ENCODE measurements at regions not wholly inside any gene's neighbourhood (a gene's known extent, or its start where the extent isn't known, plus 50 kb on each side); places are given as distances from the start of the nearest gene placed in this dataset.

DNA sequence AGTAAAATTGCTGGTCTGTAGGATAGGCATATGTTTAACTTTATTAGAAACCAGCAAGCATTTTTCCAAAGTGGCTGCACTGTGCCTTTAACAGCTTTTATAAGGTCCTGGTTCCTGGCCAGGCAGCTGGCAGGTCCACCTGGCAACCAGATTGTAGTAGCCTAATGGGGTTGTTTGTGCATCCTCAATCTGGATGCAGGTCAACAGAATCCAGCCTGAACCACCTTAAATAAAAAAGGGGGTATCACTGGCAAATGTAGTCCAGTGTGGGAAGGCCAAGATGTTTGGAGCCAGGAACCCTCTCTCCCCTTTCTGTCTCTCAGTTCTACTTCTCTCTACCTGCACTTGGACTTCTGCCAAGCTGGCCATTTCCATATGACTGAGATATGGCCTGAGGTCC lies 200.3 kb downstream of the ZNF621 start:
- TF ChIP-seq CTCF (IDR thresholded peaks at IDR 0.05; ENCODE audit: low read depth, low read length), result no peak
- no peak for DNase-seq (ENCODE audit: low read depth in 1 of 2, low spot score in 1 of 2)
- Histone ChIP-seq H3K4me3 (no peak overlapping the region), H3K4me1 (ENCODE audit: low read depth) (peaks cover 4% of the 10 kb centered on the region), H3K27ac (no peak overlapping the region), H3K9me3 (ENCODE audit: low read depth) (no peaks in the 10 kb centered on the region), H3K36me3 (no peaks in the 10 kb centered on the region), H3K27me3 (no peaks in the 10 kb centered on the region)

DNA sequence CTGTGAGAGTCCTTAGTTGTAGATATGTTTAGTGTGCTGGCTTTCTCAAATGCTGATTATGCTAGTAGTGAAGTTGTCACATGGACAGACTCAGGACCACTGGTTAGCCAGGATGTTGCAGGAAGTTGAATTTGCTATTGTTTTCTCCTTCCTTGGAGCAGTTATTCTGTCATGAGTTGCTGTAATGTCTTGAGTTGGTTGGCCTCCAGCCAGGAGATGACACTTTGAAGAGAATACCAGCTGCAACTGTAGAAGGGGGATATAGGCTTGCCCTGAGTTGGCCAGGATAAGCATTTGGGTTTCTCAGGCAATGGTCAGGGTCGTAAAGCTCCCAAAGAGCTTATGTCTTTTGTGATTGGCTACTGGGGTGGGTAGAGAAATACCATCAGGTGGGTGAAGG lies 206.7 kb downstream of the ZNF621 start:
- H3K4me3 ChIP-seq, result no peak overlapping the region
- no peaks in the 10 kb centered on the region for H3K4me1 ChIP-seq (ENCODE audit: low read depth)
- no peak for TF ChIP-seq CTCF (IDR thresholded peaks at IDR 0.05; ENCODE audit: low read depth, low read length)

GRCh38 chr3:40736943-40737342 lies 212.2 kb downstream of the ZNF621 start:
- no peak for TF ChIP-seq CTCF (IDR thresholded peaks at IDR 0.05; ENCODE audit: low read depth, low read length)
- no peaks in the 10 kb centered on the region for H3K27me3 ChIP-seq
- DNase-seq (ENCODE audit: low read depth in 1 of 2, low spot score in 1 of 2), result no peak
- no peaks in the 10 kb centered on the region for H3K36me3 ChIP-seq
- H3K9me3 ChIP-seq (ENCODE audit: low read depth), result no peaks in the 10 kb centered on the region
- no peaks in the 10 kb centered on the region for H3K4me1 ChIP-seq (ENCODE audit: low read depth)
- H3K4me3 ChIP-seq, result no peak overlapping the region
- H3K27ac ChIP-seq, result no peak overlapping the region

More for the DNA sequence above, 206.7 kb downstream of the ZNF621 start:
- Histone ChIP-seq H3K27ac (no peak overlapping the region), H3K36me3 (no peaks in the 10 kb centered on the region), H3K9me3 (ENCODE audit: low read depth) (no peaks in the 10 kb centered on the region), H3K27me3 (no peaks in the 10 kb centered on the region)
- no peak for DNase-seq (ENCODE audit: low read depth in 1 of 2, low spot score in 1 of 2)

GRCh38 chr3:40737343-40737742 lies 212.6 kb downstream of the ZNF621 start:
- peak in 1 of 2 donors; percentile 7 for DNase-seq (ENCODE audit: low read depth in 1 of 2, low spot score in 1 of 2)
- H3K27me3 ChIP-seq, result no peaks in the 10 kb centered on the region
- H3K9me3 ChIP-seq (ENCODE audit: low read depth), result no peaks in the 10 kb centered on the region
- TF ChIP-seq CTCF (IDR thresholded peaks at IDR 0.05; ENCODE audit: low read depth, low read length), result no peak
- H3K36me3 ChIP-seq, result no peaks in the 10 kb centered on the region
- H3K27ac ChIP-seq, result no peak overlapping the region
- no peaks in the 10 kb centered on the region for H3K4me1 ChIP-seq (ENCODE audit: low read depth)
- H3K4me3 ChIP-seq, result no peak overlapping the region

- Histone ChIP-seq H3K4me3 (no peak overlapping the region), H3K27ac (no peak overlapping the region), H3K9me3 (ENCODE audit: low read depth) (no peaks in the 10 kb centered on the region), H3K27me3 (no peaks in the 10 kb centered on the region), H3K4me1 (ENCODE audit: low read depth) (no peaks in the 10 kb centered on the region), H3K36me3 (no peaks in the 10 kb centered on the region)
- no peak for TF ChIP-seq CTCF (IDR thresholded peaks at IDR 0.05; ENCODE audit: low read depth, low read length)
- no peak for DNase-seq (ENCODE audit: low read depth in 1 of 2, low spot score in 1 of 2)
Observed at GRCh38 chr3:40739971-40740370, 215.2 kb downstream of the ZNF621 start.

- Histone ChIP-seq H3K36me3 (no peaks in the 10 kb centered on the region), H3K4me1 (ENCODE audit: low read depth) (no peaks in the 10 kb centered on the region), H3K9me3 (ENCODE audit: low read depth) (no peaks in the 10 kb centered on the region), H3K27ac (no peak overlapping the region), H3K27me3 (no peaks in the 10 kb centered on the region), H3K4me3 (no peak overlapping the region)
- no peak for TF ChIP-seq CTCF (IDR thresholded peaks at IDR 0.05; ENCODE audit: low read depth, low read length)
- peak in 1 of 2 donors; percentile 76 for DNase-seq (ENCODE audit: low read depth in 1 of 2, low spot score in 1 of 2)
Observed at GRCh38 chr3:40741729-40742128, 217.0 kb downstream of the ZNF621 start.
